Keratinocyte (primary cell): ENCODE measurements at regions not wholly inside any gene's neighbourhood (a gene's known extent, or its start where the extent isn't known, plus 50 kb on each side); places are given as distances from the start of the nearest gene placed in this dataset.
A peak's percentile ranks its signal among the peaks of the same experiment; 100 is the strongest.

ENCODE experiments used
- DNase-seq: peaks from one replicate; pipeline ENCODE4 v3.0.0-alpha.2; 2011; ENCODE audit warnings: low read depth, missing footprints, low spot score
- FAIRE-seq: peaks from 2 replicates; lab custom pipeline; 2011; peaks lifted over from hg19 to GRCh38; lab: Jason Lieb, UNC
- H2AFZ ChIP-seq: 2 replicates; pipeline ENCODE4 v1.6.0; 2012; ENCODE audit warnings: low read length, control low read depth, inconsistent platforms; ENCODE audit not compliant: control insufficient read depth
- H3K27ac ChIP-seq: 2 replicates; pipeline ENCODE4 v1.5.1; 2011; ENCODE audit warnings: low read length; ENCODE audit not compliant: control insufficient read depth, insufficient read depth
- H3K27me3 ChIP-seq: 3 replicates; pipeline ENCODE4 v1.6.0; 2011; ENCODE audit warnings: low read length; ENCODE audit not compliant: control insufficient read depth, insufficient read depth; ENCODE audit errors: extremely low read depth
- H3K36me3 ChIP-seq, 2 experiments: 2 replicates in 1 of 2; 3 replicates in 1 of 2; pipeline ENCODE4 v1.5.1; 2011; ENCODE audit warnings: low read length in 2 of 2, mild to moderate bottlenecking in 1 of 2; ENCODE audit not compliant: control insufficient read depth in 2 of 2, insufficient read depth in 2 of 2; ENCODE audit errors: extremely low read depth in 1 of 2
- H3K4me1 ChIP-seq: 3 replicates; pipeline ENCODE4 v1.5.1; 2011; ENCODE audit warnings: low read length; ENCODE audit not compliant: control insufficient read depth, insufficient read depth; ENCODE audit errors: extremely low read depth
- H3K4me2 ChIP-seq: 3 replicates; pipeline ENCODE4 v1.6.0; 2011; ENCODE audit warnings: low read depth, low read length; ENCODE audit not compliant: control insufficient read depth, insufficient read depth; ENCODE audit errors: extremely low read depth
- H3K4me3 ChIP-seq, 3 experiments: fragments of 200-600 bp in 1 of 3; sonication (generic) in 1 of 3; 2 replicates in 2 of 3; 3 replicates in 1 of 3; pipeline ENCODE4 v1.5.1; 2011 to 2016; ENCODE audit warnings: low read length in 3 of 3, mild to moderate bottlenecking in 3 of 3, control low read depth in 2 of 3, inconsistent platforms in 1 of 3, low read depth in 1 of 3, mixed read lengths in 1 of 3, mixed run types in 1 of 3, moderate library complexity in 1 of 3; ENCODE audit not compliant: control insufficient read depth in 2 of 3, insufficient read depth in 2 of 3; ENCODE audit errors: extremely low read depth in 1 of 3
- H3K79me2 ChIP-seq: 2 replicates; pipeline ENCODE4 v1.6.0; 2012; ENCODE audit warnings: low read length; ENCODE audit not compliant: control insufficient read depth, insufficient read depth
- H3K9ac ChIP-seq: 3 replicates; pipeline ENCODE4 v1.6.0; 2011; ENCODE audit warnings: low read length; ENCODE audit not compliant: control insufficient read depth, insufficient read depth; ENCODE audit errors: extremely low read depth
- H3K9me1 ChIP-seq: 3 replicates; pipeline ENCODE4 v1.6.0; 2011; ENCODE audit warnings: low read length; ENCODE audit not compliant: control insufficient read depth, insufficient read depth; ENCODE audit errors: extremely low read depth
- H3K9me3 ChIP-seq: 2 replicates; pipeline ENCODE4 v1.5.1; 2012; ENCODE audit warnings: low read depth, low read length; ENCODE audit not compliant: control insufficient read depth
- H4K20me1 ChIP-seq: 3 replicates; pipeline ENCODE4 v1.6.0; 2011; ENCODE audit warnings: low read length; ENCODE audit not compliant: control insufficient read depth, insufficient read depth; ENCODE audit errors: extremely low read depth
- CTCF ChIP-seq, 3 experiments: IDR thresholded peaks in 1 of 3; conservative IDR thresholded peaks in 1 of 3; optimal IDR thresholded peaks in 1 of 3; 2 replicates in 2 of 3; 3 replicates in 1 of 3; pipeline versions ENCODE3 to v1.5.1; 2011; ENCODE audit warnings: low read length in 3 of 3, mild to moderate bottlenecking in 3 of 3, moderate library complexity in 2 of 3, control low read depth in 1 of 3, inconsistent platforms in 1 of 3; ENCODE audit not compliant: insufficient read depth in 2 of 3; ENCODE audit errors: extremely low read depth in 1 of 3
- EZH2 ChIP-seq: IDR thresholded peaks from one replicate; pipeline ENCODE4 v1.6.1; 2012; ENCODE audit warnings: inconsistent platforms, mild to moderate bottlenecking, low read length, moderate library complexity
- dilution Hi-C: fragments of 300-500 bp; cut with MboI; formaldehyde crosslinking; loops from one replicate; pipeline ENCODE4 v1.7.0; 2020; ENCODE audit warnings: low sequenced_read_pairs; ENCODE audit not compliant: extremely low pct_ligation_motif_present

GRCh38 chr12:92301356-92301755, 155.7 kb upstream of the BTG1 start:
- Histone ChIP-seq H3K9me1 (no peaks in the 10 kb centered on the region), H3K79me2 (no peaks in the 10 kb centered on the region), H3K36me3 (no peaks in the 10 kb centered on the region), H3K9ac (no peak overlapping the region), H2AFZ (no peak overlapping the region), H3K4me2 (no peak overlapping the region), H3K27me3 (no peaks in the 10 kb centered on the region), H3K9me3 (no peaks in the 10 kb centered on the region), H3K4me3 (no peak overlapping the region), H3K27ac (no peak overlapping the region), H4K20me1 (no peaks in the 10 kb centered on the region), H3K4me1 (no peaks in the 10 kb centered on the region)
- TF ChIP-seq CTCF (optimal IDR thresholded peaks at IDR 0.05 in 1 of 3, IDR thresholded peaks at IDR 0.05 in 1 of 3, conservative IDR thresholded peaks at IDR 0.05 in 1 of 3; ENCODE audit: extremely low read depth in 1 of 3, insufficient read depth in 2 of 3, low read length in 3 of 3) (no peak), EZH2 (no peak)
- dilution Hi-C loops: no loop called here
- DNase-seq: no peak
- no peak for FAIRE-seq

GRCh38 chr12:92300777-92301176, 155.1 kb upstream of the BTG1 start:
- Histone ChIP-seq H3K4me3 (no peak overlapping the region), H2AFZ (no peak overlapping the region), H3K9me1 (no peaks in the 10 kb centered on the region), H3K9ac (no peak overlapping the region), H3K27me3 (no peaks in the 10 kb centered on the region), H3K36me3 (no peaks in the 10 kb centered on the region), H3K4me1 (no peaks in the 10 kb centered on the region), H3K9me3 (no peaks in the 10 kb centered on the region), H4K20me1 (no peaks in the 10 kb centered on the region), H3K27ac (no peak overlapping the region), H3K79me2 (no peaks in the 10 kb centered on the region), H3K4me2 (no peak overlapping the region)
- FAIRE-seq (peak; percentile 32), DNase-seq (no peak)
- TF ChIP-seq CTCF (optimal IDR thresholded peaks at IDR 0.05 in 1 of 3, IDR thresholded peaks at IDR 0.05 in 1 of 3, conservative IDR thresholded peaks at IDR 0.05 in 1 of 3; ENCODE audit: extremely low read depth in 1 of 3, insufficient read depth in 2 of 3, low read length in 3 of 3) (no peak), EZH2 (no peak)
- dilution Hi-C loops: no loop called here
